GM23338 (cell line): ENCODE measurements at regions not wholly inside any gene's neighbourhood (a gene's known extent, or its start where the extent isn't known, plus 50 kb on each side); places are given as distances from the start of the nearest gene placed in this dataset.

Experiments used
- ATAC-seq: fragments of 200-7000 bp; cut with Tn5 transposase; 3 replicates; pipeline ENCODE4 v1.9.1; 2020
- DNase-seq: peaks from one replicate; pipeline ENCODE4 v3.0.0-alpha.2; 2015; ENCODE audit warnings: low spot score
- H2AFZ ChIP-seq: fragments of 200-600 bp; sonication (generic); 2 replicates; pipeline ENCODE4 v1.8.0; 2016; ENCODE audit warnings: antibody characterized with exemption, mild to moderate bottlenecking, moderate library complexity
- H3F3A ChIP-seq: fragments of 200-600 bp; sonication (generic); replicated peaks from 2 replicates; pipeline ENCODE4 v1.8.0; 2017; ENCODE audit warnings: antibody characterized with exemption, mixed run types, low read depth
- H3K27ac ChIP-seq: fragments of 200-600 bp; sonication (generic); 2 replicates; pipeline ENCODE4 v1.6.1; 2016; ENCODE audit warnings: low read depth
- H3K27me3 ChIP-seq: fragments of 200-600 bp; sonication (generic); 2 replicates; pipeline ENCODE4 v1.8.0; 2016; ENCODE audit warnings: mild to moderate bottlenecking, mixed run types, moderate library complexity; ENCODE audit not compliant: insufficient read depth
- H3K36me3 ChIP-seq: fragments of 200-600 bp; sonication (generic); 2 replicates; pipeline ENCODE4 v1.8.0; 2016; ENCODE audit warnings: mild to moderate bottlenecking; ENCODE audit not compliant: insufficient read depth
- H3K4me1 ChIP-seq: fragments of 200-600 bp; sonication (generic); 2 replicates; pipeline ENCODE4 v1.8.0; 2016; ENCODE audit warnings: mild to moderate bottlenecking, moderate library complexity; ENCODE audit not compliant: insufficient read depth
- H3K4me2 ChIP-seq: fragments of 200-600 bp; sonication (generic); 2 replicates; pipeline ENCODE4 v1.7.1; 2017; ENCODE audit warnings: mixed run types
- H3K4me3 ChIP-seq: fragments of 200-600 bp; sonication (generic); 2 replicates; pipeline ENCODE4 v1.6.1; 2016; ENCODE audit warnings: mixed run types
- H3K79me2 ChIP-seq: fragments of 200-600 bp; sonication (generic); replicated peaks from 2 replicates; pipeline ENCODE4 v1.8.0; 2017; ENCODE audit warnings: mild to moderate bottlenecking; ENCODE audit not compliant: insufficient read depth
- H3K9me2 ChIP-seq: fragments of 200-600 bp; sonication (generic); 2 replicates; pipeline ENCODE4 v1.8.0; 2017; ENCODE audit not compliant: insufficient read depth
- H4K20me1 ChIP-seq: fragments of 200-600 bp; sonication (generic); replicated peaks from 2 replicates; pipeline ENCODE4 v1.8.0; 2017; ENCODE audit warnings: mild to moderate bottlenecking; ENCODE audit not compliant: insufficient read depth
- H3K27ac Mint-ChIP-seq: 2 replicates; pipeline ENCODE4 v1.8.0; 2020; ENCODE audit warnings: inconsistent platforms, mild to moderate bottlenecking, moderate library complexity, mixed read lengths
- H3K27me3 Mint-ChIP-seq: 3 replicates; pipeline ENCODE4 v1.8.0; 2022; ENCODE audit warnings: low read depth, mild to moderate bottlenecking, moderate library complexity, mixed read lengths, inconsistent platforms; ENCODE audit not compliant: insufficient read depth, poor library complexity
- H3K36me3 Mint-ChIP-seq: 3 replicates; pipeline ENCODE4 v1.8.0; 2021; ENCODE audit warnings: low read depth, mild to moderate bottlenecking, inconsistent platforms, moderate library complexity, mixed read lengths
- H3K4me1 Mint-ChIP-seq: 3 replicates; pipeline ENCODE4 v1.8.0; 2020; ENCODE audit warnings: mild to moderate bottlenecking, inconsistent platforms, mixed read lengths
- H3K4me3 Mint-ChIP-seq: 3 replicates; pipeline ENCODE4 v1.8.0; 2021; ENCODE audit warnings: moderate library complexity, mild to moderate bottlenecking, inconsistent platforms, mixed read lengths
- H3K9me3 Mint-ChIP-seq: 3 replicates; pipeline ENCODE4 v1.8.0; 2020; ENCODE audit warnings: moderate library complexity, mild to moderate bottlenecking, inconsistent platforms, mixed read lengths
- CREB1 ChIP-seq: fragments of 250-450 bp; sonication (Bioruptor Pico); IDR thresholded peaks from 2 replicates; pipeline ENCODE4 v1.5.0; 2020; ENCODE audit warnings: low read depth, mild to moderate bottlenecking, moderate library complexity
- CTCF ChIP-seq, 2 experiments: fragments of 200-600 bp in 1 of 2; sonication (generic) in 1 of 2; conservative IDR thresholded peaks; 2 replicates each; pipeline versions ENCODE4 v1.5.1 to v1.6.1; 2016 to 2017; ENCODE audit warnings: antibody characterized with exemption in 2 of 2, low read depth in 2 of 2, mild to moderate bottlenecking in 2 of 2, moderate library complexity in 1 of 2
- ETS1 ChIP-seq: IDR thresholded peaks from 2 replicates; pipeline ENCODE4 v1.6.1; 2016; ENCODE audit warnings: antibody characterized with exemption
- EZH2 ChIP-seq: fragments of 200-600 bp; sonication (generic); IDR thresholded peaks from one replicate; pipeline ENCODE4 v1.8.0; 2017; ENCODE audit warnings: antibody characterized with exemption, mild to moderate bottlenecking, low read depth; ENCODE audit not compliant: unreplicated experiment
- EZH2phosphoT487 ChIP-seq: fragments of 200-600 bp; sonication (generic); IDR thresholded peaks from one replicate; pipeline ENCODE4 v1.8.1; 2018; ENCODE audit warnings: antibody characterized with exemption; ENCODE audit not compliant: unreplicated experiment
- JUNB ChIP-seq: IDR thresholded peaks from one replicate; pipeline ENCODE4 v1.6.1; 2016; ENCODE audit warnings: antibody characterized with exemption; ENCODE audit not compliant: unreplicated experiment
- NANOG ChIP-seq: IDR thresholded peaks from 2 replicates; pipeline ENCODE4 v1.6.1; 2016; ENCODE audit warnings: antibody characterized with exemption, borderline replicate concordance
- POLR2AphosphoS5 ChIP-seq: IDR thresholded peaks from 2 replicates; pipeline ENCODE4 v1.6.1; 2016; ENCODE audit warnings: antibody characterized with exemption, low read depth
- REST ChIP-seq: IDR thresholded peaks from one replicate; pipeline ENCODE4 v1.6.1; 2018; ENCODE audit warnings: antibody characterized with exemption; ENCODE audit not compliant: unreplicated experiment
- STAT1 ChIP-seq: IDR thresholded peaks from one replicate; pipeline ENCODE4 v1.6.1; 2016; ENCODE audit warnings: antibody characterized with exemption; ENCODE audit not compliant: unreplicated experiment
- ZNF114 ChIP-seq: fragments of 250-450 bp; sonication (Bioruptor Pico); IDR thresholded peaks from 2 replicates; pipeline ENCODE4 v1.5.0; 2020; ENCODE audit warnings: mild to moderate bottlenecking, moderate library complexity
- ZNF331 ChIP-seq: fragments of 250-450 bp; sonication (Bioruptor Pico); IDR thresholded peaks from 2 replicates; pipeline ENCODE4 v1.5.0; 2020; ENCODE audit warnings: low read depth, mild to moderate bottlenecking, moderate library complexity
- ZNF462 ChIP-seq: fragments of 250-450 bp; sonication (Bioruptor Pico); IDR thresholded peaks from 2 replicates; pipeline ENCODE4 v1.5.0; 2020; ENCODE audit warnings: mild to moderate bottlenecking, moderate library complexity

- H3F3A ChIP-seq = no peaks in the 10 kb centered on the region
- H3K27ac Mint-ChIP-seq = no peak overlapping the region
- H3K4me1 ChIP-seq = no peaks in the 10 kb centered on the region
- no peaks in the 10 kb centered on the region for H3K27me3 ChIP-seq
- ATAC-seq (no peak), DNase-seq (no peak)
- H3K27ac ChIP-seq = no peak overlapping the region
- peaks cover 1% of the 10 kb centered on the region for H3K27me3 Mint-ChIP-seq
- peaks cover 79% of the 10 kb centered on the region for H3K9me3 Mint-ChIP-seq
- peaks cover 6% of the 10 kb centered on the region for H3K36me3 ChIP-seq
- H3K9me2 ChIP-seq = no peaks in the 10 kb centered on the region
- H3K4me3 ChIP-seq = no peak overlapping the region
- no peak overlapping the region for H3K4me3 Mint-ChIP-seq
- TF ChIP-seq ZNF331 = no peak
- TF ChIP-seq ZNF114 = no peak
- TF ChIP-seq STAT1 = no peak
- TF ChIP-seq CTCF (conservative IDR thresholded peaks at IDR 0.05; ENCODE audit: low read depth in 2 of 2) = no peak
- no peak for TF ChIP-seq REST
- no peak for TF ChIP-seq EZH2
- TF ChIP-seq CREB1 = no peak
- TF ChIP-seq NANOG = no peak
- no peak for TF ChIP-seq POLR2AphosphoS5
- TF ChIP-seq JUNB = no peak
- TF ChIP-seq ZNF462 (CRISPR knock-in tag) = no peak
- no peak for TF ChIP-seq ETS1
- no peak for TF ChIP-seq EZH2phosphoT487
- H3K79me2 ChIP-seq = no peaks in the 10 kb centered on the region
- H3K4me2 ChIP-seq = no peak overlapping the region
- no peaks in the 10 kb centered on the region for H3K4me1 Mint-ChIP-seq
- H3K36me3 Mint-ChIP-seq = peaks cover 31% of the 10 kb centered on the region
- H2AFZ ChIP-seq = no peak overlapping the region
- no peaks in the 10 kb centered on the region for H4K20me1 ChIP-seq
These were observed 187.8 kb downstream of the UBE3A start for GRCh38 chr15:25250906-25251622.
